CD4-positive, alpha-beta T cell (primary cell): ENCODE measurements at regions not wholly inside any gene's neighbourhood (a gene's known extent, or its start where the extent isn't known, plus 50 kb on each side); places are given as distances from the start of the nearest gene placed in this dataset.

Experiments
- ATAC-seq: fragments of 200-7000 bp; cut with Tn5 transposase; one replicate; pipeline ENCODE4 v1.10.0; 2022; ENCODE audit warnings: mild to moderate bottlenecking; ENCODE audit not compliant: poor library complexity
- CTCF ChIA-PET: fragments of 350-600 bp; sonication (Branson Sonifier 250); formaldehyde crosslinking; loops from one replicate; lab custom pipeline; 2021; ENCODE audit warnings: antibody characterized with exemption, inconsistent platforms; lab: Charles Lee
- POLR2A ChIA-PET: fragments of 350-600 bp; sonication (Branson Sonifier 250); formaldehyde crosslinking; loops from one replicate; lab custom pipeline; 2021; ENCODE audit warnings: antibody characterized with exemption, inconsistent platforms; lab: Charles Lee
- DNase-seq, 14 experiments: peaks; one replicate each; pipeline ENCODE4 v3.0.0-alpha.2; 2013 to 2020; ENCODE audit warnings: mixed read lengths in 2 of 14
- H3K27ac ChIP-seq, 2 donors: one replicate each; pipeline versions ENCODE4 v1.5.1 to v1.7.0; 2013; ENCODE audit warnings: low read length in 2 of 2, low read depth in 1 of 2, mild to moderate bottlenecking in 1 of 2
- H3K27me3 ChIP-seq, 2 experiments: 1 replicate in 1 of 2; 2 replicates in 1 of 2; pipeline versions ENCODE4 v1.6.1 to v1.7.0; 2013; ENCODE audit warnings: low read length in 2 of 2, control low read depth in 1 of 2, mild to moderate bottlenecking in 1 of 2, moderate library complexity in 1 of 2; ENCODE audit not compliant: insufficient read depth in 2 of 2, control insufficient read depth in 1 of 2
- H3K36me3 ChIP-seq: one replicate; pipeline ENCODE4 v1.6.1; 2013; ENCODE audit warnings: low read length, control low read depth; ENCODE audit not compliant: insufficient read depth
- H3K4me1 ChIP-seq: one replicate; pipeline ENCODE4 v1.6.1; 2013; ENCODE audit warnings: low read length, control low read depth; ENCODE audit not compliant: insufficient read depth
- H3K4me3 ChIP-seq: one replicate; pipeline ENCODE4 v1.5.1; 2013; ENCODE audit warnings: mild to moderate bottlenecking, low read length, moderate library complexity
- H3K9me3 ChIP-seq, 2 experiments: 1 replicate in 1 of 2; 2 replicates in 1 of 2; pipeline versions ENCODE4 v1.6.1 to v1.7.0; 2013; ENCODE audit warnings: low read length in 2 of 2, mild to moderate bottlenecking in 2 of 2, control low read depth in 1 of 2, moderate library complexity in 1 of 2; ENCODE audit not compliant: control insufficient read depth in 1 of 2, insufficient read depth in 1 of 2
- H3K27ac Mint-ChIP-seq: one replicate; pipeline ENCODE4 v1.8.0; 2020; ENCODE audit warnings: mixed read lengths
- H3K27me3 Mint-ChIP-seq: one replicate; pipeline ENCODE4 v1.8.0; 2021; ENCODE audit warnings: mixed read lengths
- H3K36me3 Mint-ChIP-seq: one replicate; pipeline ENCODE4 v1.8.0; 2021; ENCODE audit warnings: low read depth, mixed read lengths
- H3K4me1 Mint-ChIP-seq: one replicate; pipeline ENCODE4 v1.8.0; 2021; ENCODE audit warnings: low read depth, mixed read lengths
- H3K4me3 Mint-ChIP-seq: one replicate; pipeline ENCODE4 v1.8.0; 2020; ENCODE audit warnings: mild to moderate bottlenecking, mixed read lengths
- H3K9me3 Mint-ChIP-seq: one replicate; pipeline ENCODE4 v1.8.0; 2020; ENCODE audit warnings: mixed read lengths
- intact Hi-C, 2 experiments: fragments of 100-400 bp; cut with DNase I in 1 of 2; cut with micrococcal nuclease in 1 of 2; formaldehyde crosslinking; loops; one replicate each; pipeline versions ENCODE4 v1.15.1 to v1.9.0; 2023 to 2025; cut with DNase I, micrococcal nuclease
- TF ChIP-seq, protein P1 (sequence below): fragments of 200-600 bp; IDR thresholded peaks from one replicate; pipeline ENCODE4 v1.8.0; 2022; ENCODE audit warnings: antibody characterized with exemption, mild to moderate bottlenecking

DNA sequence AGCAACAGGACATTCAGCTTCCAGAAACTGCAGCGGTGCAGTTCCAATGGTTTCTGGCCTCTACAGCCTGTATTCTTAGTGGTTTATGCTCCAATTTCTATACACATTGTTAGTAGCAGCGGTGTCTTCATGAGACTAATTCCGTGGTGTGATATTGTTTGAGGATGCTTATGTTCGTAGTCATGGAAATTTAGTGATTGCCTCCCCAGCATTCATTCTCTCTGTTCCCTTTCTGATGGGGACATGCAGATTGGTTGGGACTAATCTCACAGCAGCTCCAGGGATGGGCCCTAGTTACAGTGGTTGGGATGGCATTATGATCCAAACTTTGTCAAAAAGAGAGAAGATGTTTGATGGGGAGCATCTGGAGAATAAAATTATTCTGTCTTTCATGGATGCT is 208.6 kb downstream of the CD47 start:
- Mint-ChIP-seq H3K27ac (no peak overlapping the region), H3K9me3 (no peaks in the 10 kb centered on the region), H3K36me3 (no peaks in the 10 kb centered on the region), H3K4me1 (no peaks in the 10 kb centered on the region), H3K4me3 (no peak overlapping the region), H3K27me3 (no peaks in the 10 kb centered on the region)
- TF ChIP-seq, protein P1, sequence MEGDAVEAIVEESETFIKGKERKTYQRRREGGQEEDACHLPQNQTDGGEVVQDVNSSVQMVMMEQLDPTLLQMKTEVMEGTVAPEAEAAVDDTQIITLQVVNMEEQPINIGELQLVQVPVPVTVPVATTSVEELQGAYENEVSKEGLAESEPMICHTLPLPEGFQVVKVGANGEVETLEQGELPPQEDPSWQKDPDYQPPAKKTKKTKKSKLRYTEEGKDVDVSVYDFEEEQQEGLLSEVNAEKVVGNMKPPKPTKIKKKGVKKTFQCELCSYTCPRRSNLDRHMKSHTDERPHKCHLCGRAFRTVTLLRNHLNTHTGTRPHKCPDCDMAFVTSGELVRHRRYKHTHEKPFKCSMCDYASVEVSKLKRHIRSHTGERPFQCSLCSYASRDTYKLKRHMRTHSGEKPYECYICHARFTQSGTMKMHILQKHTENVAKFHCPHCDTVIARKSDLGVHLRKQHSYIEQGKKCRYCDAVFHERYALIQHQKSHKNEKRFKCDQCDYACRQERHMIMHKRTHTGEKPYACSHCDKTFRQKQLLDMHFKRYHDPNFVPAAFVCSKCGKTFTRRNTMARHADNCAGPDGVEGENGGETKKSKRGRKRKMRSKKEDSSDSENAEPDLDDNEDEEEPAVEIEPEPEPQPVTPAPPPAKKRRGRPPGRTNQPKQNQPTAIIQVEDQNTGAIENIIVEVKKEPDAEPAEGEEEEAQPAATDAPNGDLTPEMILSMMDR: no peak
- no peak for DNase-seq
- no peak overlapping the region for H3K4me3 ChIP-seq
- POLR2A ChIA-PET: interaction anchor here (0.9 kb wide), 1 partner anchor 9 kb away, joined by 3 read pairs; no protein-coding TSS in a partner anchor
- H3K27ac ChIP-seq: no peak overlapping the region
- CTCF ChIA-PET: no interaction called here
- no peaks in the 10 kb centered on the region for H3K9me3 ChIP-seq
- no peaks in the 10 kb centered on the region for H3K27me3 ChIP-seq
- intact Hi-C loops: no loop called here
- H3K4me1 ChIP-seq: no peaks in the 10 kb centered on the region
- no peaks in the 10 kb centered on the region for H3K36me3 ChIP-seq
- ATAC-seq: no peak

- ATAC-seq (no peak), DNase-seq (no peak)
- Mint-ChIP-seq H3K4me1 (no peaks in the 10 kb centered on the region), H3K36me3 (no peaks in the 10 kb centered on the region), H3K4me3 (no peak overlapping the region), H3K27ac (no peak overlapping the region), H3K27me3 (no peaks in the 10 kb centered on the region), H3K9me3 (no peaks in the 10 kb centered on the region)
- intact Hi-C loops: no loop called here
- Histone ChIP-seq H3K9me3 (no peaks in the 10 kb centered on the region), H3K27ac (no peak overlapping the region), H3K36me3 (no peaks in the 10 kb centered on the region), H3K4me1 (no peaks in the 10 kb centered on the region), H3K4me3 (no peak overlapping the region), H3K27me3 (no peaks in the 10 kb centered on the region)
- POLR2A ChIA-PET: interaction anchor here (0.9 kb wide), 1 partner anchor 8 kb away, joined by 3 read pairs; no protein-coding TSS in a partner anchor
- CTCF ChIA-PET: no interaction called here
- TF ChIP-seq, protein P1: no peak
Observed at GRCh38 chr3:107881509-107881908, 209.3 kb downstream of the CD47 start.

- ChIA-PET CTCF (no interaction called here), POLR2A (no interaction called here)
- Histone ChIP-seq H3K9me3 (no peaks in the 10 kb centered on the region), H3K4me3 (no peak overlapping the region), H3K27me3 (no peaks in the 10 kb centered on the region), H3K36me3 (no peaks in the 10 kb centered on the region), H3K4me1 (no peaks in the 10 kb centered on the region), H3K27ac (no peak overlapping the region)
- intact Hi-C loops: no loop called here
- no peak overlapping the region for H3K27ac Mint-ChIP-seq
- no peaks in the 10 kb centered on the region for H3K36me3 Mint-ChIP-seq
- ATAC-seq (no peak), DNase-seq (no peak)
- H3K27me3 Mint-ChIP-seq: no peaks in the 10 kb centered on the region
- no peaks in the 10 kb centered on the region for H3K4me1 Mint-ChIP-seq
- no peaks in the 10 kb centered on the region for H3K9me3 Mint-ChIP-seq
- no peak overlapping the region for H3K4me3 Mint-ChIP-seq
- TF ChIP-seq, protein P1: no peak
Observed at GRCh38 chr3:107880702-107881101, 210.1 kb downstream of the CD47 start.
